Calu3 (cell line): ENCODE measurements at regions not wholly inside any gene's neighbourhood (a gene's known extent, or its start where the extent isn't known, plus 50 kb on each side); places are given as distances from the start of the nearest gene placed in this dataset.

Experiments
- BruUV-seq: library from RNA; stranded (reverse); fragments of 400-500 nt; replicated peaks from 2 replicates; lab custom pipeline; 2021; lab: Mats Ljungman, UMichigan
- CTCF ChIA-PET: fragments of 300-600 bp; sonication (Branson Sonifier 250); formaldehyde crosslinking; loops from one replicate; lab custom pipeline; 2022; ENCODE audit warnings: antibody characterized with exemption; lab: Charles Lee
- DNase-seq: peaks from one replicate; pipeline ENCODE4 v3.0.0; 2022
- H3K27ac Mint-ChIP-seq: one replicate; pipeline ENCODE4 v1.8.0; 2022; ENCODE audit warnings: mixed read lengths; ENCODE audit not compliant: unreplicated experiment
- H3K27me3 Mint-ChIP-seq: one replicate; pipeline ENCODE4 v1.8.0; 2022; ENCODE audit warnings: mixed read lengths; ENCODE audit not compliant: unreplicated experiment
- H3K36me3 Mint-ChIP-seq: one replicate; pipeline ENCODE4 v1.8.0; 2022; ENCODE audit warnings: mild to moderate bottlenecking, moderate library complexity, mixed read lengths; ENCODE audit not compliant: insufficient read depth, unreplicated experiment
- H3K4me1 Mint-ChIP-seq: one replicate; pipeline ENCODE4 v1.8.0; 2022; ENCODE audit warnings: mild to moderate bottlenecking, low read depth, mixed read lengths; ENCODE audit not compliant: unreplicated experiment
- H3K4me3 Mint-ChIP-seq: one replicate; pipeline ENCODE4 v1.8.0; 2022; ENCODE audit warnings: mild to moderate bottlenecking, low read depth, moderate library complexity, mixed read lengths; ENCODE audit not compliant: unreplicated experiment
- H3K9me3 Mint-ChIP-seq: one replicate; pipeline ENCODE4 v1.8.0; 2022; ENCODE audit warnings: low read depth, mixed read lengths; ENCODE audit not compliant: unreplicated experiment
- CTCF ChIP-seq: fragments of 200-600 bp; IDR thresholded peaks from one replicate; pipeline ENCODE4 v1.8.0; 2022; ENCODE audit warnings: antibody characterized with exemption; ENCODE audit not compliant: unreplicated experiment
- intact Hi-C: fragments of 100-400 bp; cut with micrococcal nuclease; formaldehyde crosslinking; loops from one replicate; pipeline ENCODE4 v1.10.0; 2022; ENCODE audit not compliant: unreplicated experiment

- H3K27ac Mint-ChIP-seq: no peak overlapping the region
- H3K4me1 Mint-ChIP-seq: no peaks in the 10 kb centered on the region
- H3K27me3 Mint-ChIP-seq: no peaks in the 10 kb centered on the region
- intact Hi-C loops: no loop called here
- no peak for TF ChIP-seq CTCF
- no peak for DNase-seq
- CTCF ChIA-PET: no interaction called here
- no TSS peak for BruUV-seq
- H3K36me3 Mint-ChIP-seq: no peaks in the 10 kb centered on the region
- H3K9me3 Mint-ChIP-seq: peaks cover 5% of the 10 kb centered on the region
- no peak overlapping the region for H3K4me3 Mint-ChIP-seq
These were observed 563.9 kb upstream of the NRXN1 start for GRCh38 chr2:51595836-51596235.

- H3K4me1 Mint-ChIP-seq: no peaks in the 10 kb centered on the region
- no peak overlapping the region for H3K27ac Mint-ChIP-seq
- no TSS peak for BruUV-seq
- DNase-seq: no peak
- H3K9me3 Mint-ChIP-seq: peaks cover 6% of the 10 kb centered on the region
- intact Hi-C loops: no loop called here
- TF ChIP-seq CTCF: no peak
- H3K4me3 Mint-ChIP-seq: no peak overlapping the region
- H3K36me3 Mint-ChIP-seq: no peaks in the 10 kb centered on the region
- H3K27me3 Mint-ChIP-seq: no peaks in the 10 kb centered on the region
- CTCF ChIA-PET: no interaction called here
These were observed 549.8 kb upstream of the NRXN1 start for GRCh38 chr2:51581636-51582267.

- H3K27ac Mint-ChIP-seq: no peak overlapping the region
- intact Hi-C loops: no loop called here
- TF ChIP-seq CTCF: no peak
- DNase-seq: no peak
- CTCF ChIA-PET: no interaction called here
- peaks cover 3% of the 10 kb centered on the region for H3K9me3 Mint-ChIP-seq
- H3K4me3 Mint-ChIP-seq: no peak overlapping the region
- no TSS peak for BruUV-seq
- H3K36me3 Mint-ChIP-seq: no peaks in the 10 kb centered on the region
- H3K4me1 Mint-ChIP-seq: no peaks in the 10 kb centered on the region
- no peaks in the 10 kb centered on the region for H3K27me3 Mint-ChIP-seq
These were observed 547.5 kb upstream of the NRXN1 start for GRCh38 chr2:51579412-51579811.

GRCh38 chr2:51575181-51575580 lies 543.2 kb upstream of the NRXN1 start:
- H3K9me3 Mint-ChIP-seq: peaks cover 3% of the 10 kb centered on the region
- H3K27me3 Mint-ChIP-seq: no peaks in the 10 kb centered on the region
- no peaks in the 10 kb centered on the region for H3K36me3 Mint-ChIP-seq
- no TSS peak for BruUV-seq
- no peak overlapping the region for H3K27ac Mint-ChIP-seq
- no peak for DNase-seq
- CTCF ChIA-PET: no interaction called here
- H3K4me3 Mint-ChIP-seq: no peak overlapping the region
- no peak for TF ChIP-seq CTCF
- no peaks in the 10 kb centered on the region for H3K4me1 Mint-ChIP-seq
- intact Hi-C loops: no loop called here
